ENCODE measurements at regions not wholly inside any gene's neighbourhood (a gene's known extent, or its start where the extent isn't known, plus 50 kb on each side); places are given as distances from the start of the nearest gene placed in this dataset.

GRCh38 chr12:60210756-60211155 is 614.9 kb downstream of the SLC16A7 start:
- Mint-ChIP-seq H3K4me3 (no peak overlapping the region), H3K4me1 (no peaks in the 10 kb centered on the region), H3K36me3 (no peaks in the 10 kb centered on the region), H3K9me3 (peaks cover 0 to 21% (median 7%) of the 10 kb centered on the region in 7 donors), H3K27ac (no peak overlapping the region), H3K27me3 (ENCODE audit: low read depth in 3 of 3) (no peaks in the 10 kb centered on the region)
- Histone ChIP-seq H3K9ac (ENCODE audit: insufficient read depth, low read length, poor library complexity, severe bottlenecking) (no peak overlapping the region), H4K20me1 (ENCODE audit: insufficient read depth, low read length) (no peaks in the 10 kb centered on the region), H3K4me1 (ENCODE audit: control insufficient read depth in 1 of 2, insufficient read depth in 2 of 2, low read length in 2 of 2) (no peaks in the 10 kb centered on the region), H3K4me3 (replicated peaks in 1 of 3; ENCODE audit: low read depth in 2 of 3, low read length in 3 of 3) (no peak overlapping the region), H3K4me2 (replicated peaks; ENCODE audit: extremely low read depth, low read length, poor library complexity, severe bottlenecking) (no peak overlapping the region), H2AFZ (ENCODE audit: insufficient read depth, low read depth, low read length, poor library complexity, severe bottlenecking) (no peak overlapping the region), H3K79me2 (ENCODE audit: insufficient read depth, low read length) (no peaks in the 10 kb centered on the region), H3K36me3 (replicated peaks in 1 of 2; ENCODE audit: control insufficient read depth in 1 of 2, insufficient read depth in 2 of 2, low read length in 2 of 2) (no peaks in the 10 kb centered on the region), H3K9me3 (replicated peaks in 1 of 2; ENCODE audit: control insufficient read depth in 1 of 2, insufficient read depth in 1 of 2, low read length in 2 of 2) (peaks cover 0 to 11% of the 10 kb centered on the region in 2 donors), H3K27ac (ENCODE audit: low read depth in 1 of 2, low read length in 2 of 2) (no peak overlapping the region), H3K27me3 (ENCODE audit: control insufficient read depth in 2 of 2, insufficient read depth in 2 of 2, low read length in 2 of 2) (no peaks in the 10 kb centered on the region)
- DNase-seq, result no peak
- intact Hi-C loops (cut with micrococcal nuclease), result no loop called here
- WGBS (ENCODE audit: insufficient coverage), result 100% methylated on average over 1 of the region's 5 CpGs
- TF ChIP-seq, protein P1, sequence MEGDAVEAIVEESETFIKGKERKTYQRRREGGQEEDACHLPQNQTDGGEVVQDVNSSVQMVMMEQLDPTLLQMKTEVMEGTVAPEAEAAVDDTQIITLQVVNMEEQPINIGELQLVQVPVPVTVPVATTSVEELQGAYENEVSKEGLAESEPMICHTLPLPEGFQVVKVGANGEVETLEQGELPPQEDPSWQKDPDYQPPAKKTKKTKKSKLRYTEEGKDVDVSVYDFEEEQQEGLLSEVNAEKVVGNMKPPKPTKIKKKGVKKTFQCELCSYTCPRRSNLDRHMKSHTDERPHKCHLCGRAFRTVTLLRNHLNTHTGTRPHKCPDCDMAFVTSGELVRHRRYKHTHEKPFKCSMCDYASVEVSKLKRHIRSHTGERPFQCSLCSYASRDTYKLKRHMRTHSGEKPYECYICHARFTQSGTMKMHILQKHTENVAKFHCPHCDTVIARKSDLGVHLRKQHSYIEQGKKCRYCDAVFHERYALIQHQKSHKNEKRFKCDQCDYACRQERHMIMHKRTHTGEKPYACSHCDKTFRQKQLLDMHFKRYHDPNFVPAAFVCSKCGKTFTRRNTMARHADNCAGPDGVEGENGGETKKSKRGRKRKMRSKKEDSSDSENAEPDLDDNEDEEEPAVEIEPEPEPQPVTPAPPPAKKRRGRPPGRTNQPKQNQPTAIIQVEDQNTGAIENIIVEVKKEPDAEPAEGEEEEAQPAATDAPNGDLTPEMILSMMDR (IDR thresholded peaks at IDR 0.05), result no peak

GRCh38 chr12:60211244-60211643 is 615.4 kb downstream of the SLC16A7 start:
- intact Hi-C loops (cut with micrococcal nuclease), result no loop called here
- Histone ChIP-seq H3K27ac (ENCODE audit: low read depth in 1 of 2, low read length in 2 of 2) (no peak overlapping the region), H3K9me3 (replicated peaks in 1 of 2; ENCODE audit: control insufficient read depth in 1 of 2, insufficient read depth in 1 of 2, low read length in 2 of 2) (peaks cover 0 to 11% of the 10 kb centered on the region in 2 donors), H4K20me1 (ENCODE audit: insufficient read depth, low read length) (no peaks in the 10 kb centered on the region), H2AFZ (ENCODE audit: insufficient read depth, low read depth, low read length, poor library complexity, severe bottlenecking) (no peak overlapping the region), H3K4me1 (ENCODE audit: control insufficient read depth in 1 of 2, insufficient read depth in 2 of 2, low read length in 2 of 2) (no peaks in the 10 kb centered on the region), H3K9ac (ENCODE audit: insufficient read depth, low read length, poor library complexity, severe bottlenecking) (no peak overlapping the region), H3K36me3 (replicated peaks in 1 of 2; ENCODE audit: control insufficient read depth in 1 of 2, insufficient read depth in 2 of 2, low read length in 2 of 2) (no peaks in the 10 kb centered on the region), H3K4me3 (replicated peaks in 1 of 3; ENCODE audit: low read depth in 2 of 3, low read length in 3 of 3) (no peak overlapping the region), H3K79me2 (ENCODE audit: insufficient read depth, low read length) (no peaks in the 10 kb centered on the region), H3K27me3 (ENCODE audit: control insufficient read depth in 2 of 2, insufficient read depth in 2 of 2, low read length in 2 of 2) (no peaks in the 10 kb centered on the region), H3K4me2 (replicated peaks; ENCODE audit: extremely low read depth, low read length, poor library complexity, severe bottlenecking) (no peak overlapping the region)
- Mint-ChIP-seq H3K4me1 (no peaks in the 10 kb centered on the region), H3K9me3 (peaks cover 0 to 21% (median 7%) of the 10 kb centered on the region in 7 donors), H3K27me3 (ENCODE audit: low read depth in 3 of 3) (no peaks in the 10 kb centered on the region), H3K4me3 (no peak overlapping the region), H3K36me3 (no peaks in the 10 kb centered on the region), H3K27ac (no peak overlapping the region)
- no peak for DNase-seq
- TF ChIP-seq, protein P1 (IDR thresholded peaks at IDR 0.05), result no peak
- WGBS (ENCODE audit: insufficient coverage), result no CpG with 5 or more reads among the region's 1 CpG

All from CD14-positive monocyte (primary cell).